AG04449 (cell line): ENCODE measurements at regions not wholly inside any gene's neighbourhood (a gene's known extent, or its start where the extent isn't known, plus 50 kb on each side); places are given as distances from the start of the nearest gene placed in this dataset.
"Not testable (repeated sequence)": the region's sequence is repeated elsewhere in the genome, so short reads cannot be mapped to it uniquely, and the experiment has no call there.

Experiments
- CTCF ChIA-PET: fragments of 350-600 bp; formaldehyde crosslinking; extraction: SDS; loops from one replicate; lab custom pipeline; 2021; ENCODE audit warnings: antibody characterized with exemption; lab: Yijun Ruan, JAX
- POLR2A ChIA-PET: fragments of 400-600, 350-600 bp; formaldehyde crosslinking; extraction: SDS; loops from one replicate; lab custom pipeline; 2020; ENCODE audit warnings: antibody characterized with exemption, inconsistent platforms; lab: Yijun Ruan, JAX
- DNase-seq: peaks from one replicate; pipeline ENCODE4 v3.0.0-alpha.2; 2010; ENCODE audit warnings: low read depth, low spot score
- H3K4me3 ChIP-seq: 2 replicates; pipeline ENCODE4 v1.5.1; 2011; ENCODE audit warnings: low read depth, mild to moderate bottlenecking, control low read depth, low read length
- TF ChIP-seq, protein P1 (sequence below): IDR thresholded peaks from one replicate; pipeline ENCODE4 v1.5.1; 2011; ENCODE audit warnings: mild to moderate bottlenecking, moderate library complexity, low read length, control low read depth, inconsistent platforms; ENCODE audit not compliant: insufficient read depth; ENCODE audit errors: missing control alignments

DNA sequence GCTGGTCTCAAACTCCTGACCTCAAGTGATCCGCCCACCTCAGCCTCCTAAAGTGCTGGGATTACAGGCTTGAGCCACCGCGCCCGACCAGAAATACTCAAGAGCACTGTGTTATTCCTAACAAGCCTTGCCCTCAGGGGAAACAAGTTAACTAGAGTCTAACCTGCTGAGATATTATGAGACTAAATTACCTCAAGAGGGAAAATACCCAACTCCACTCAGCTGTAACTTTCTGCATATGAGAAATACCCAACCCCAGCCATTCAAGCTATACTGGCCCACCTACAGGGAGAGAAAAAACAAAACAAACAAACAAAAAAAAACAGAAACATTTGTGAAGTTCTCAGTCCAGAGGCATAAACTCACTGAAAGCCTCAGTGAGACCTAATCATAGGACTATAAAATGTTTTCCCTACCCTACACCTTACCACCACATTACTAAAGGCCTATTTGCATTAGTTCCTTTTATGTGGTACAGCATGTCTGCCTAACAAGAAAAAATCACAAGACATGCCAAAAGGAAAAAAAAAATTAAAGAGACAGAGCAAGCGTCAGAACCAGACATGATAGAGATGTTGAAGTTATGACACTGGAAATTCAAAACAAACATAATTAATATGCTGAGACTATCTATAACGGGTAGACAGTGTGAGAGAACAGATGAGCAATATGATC lies 876.0 kb downstream of the FSTL5 start:
- POLR2A ChIA-PET = no interaction called here
- TF ChIP-seq, protein P1, sequence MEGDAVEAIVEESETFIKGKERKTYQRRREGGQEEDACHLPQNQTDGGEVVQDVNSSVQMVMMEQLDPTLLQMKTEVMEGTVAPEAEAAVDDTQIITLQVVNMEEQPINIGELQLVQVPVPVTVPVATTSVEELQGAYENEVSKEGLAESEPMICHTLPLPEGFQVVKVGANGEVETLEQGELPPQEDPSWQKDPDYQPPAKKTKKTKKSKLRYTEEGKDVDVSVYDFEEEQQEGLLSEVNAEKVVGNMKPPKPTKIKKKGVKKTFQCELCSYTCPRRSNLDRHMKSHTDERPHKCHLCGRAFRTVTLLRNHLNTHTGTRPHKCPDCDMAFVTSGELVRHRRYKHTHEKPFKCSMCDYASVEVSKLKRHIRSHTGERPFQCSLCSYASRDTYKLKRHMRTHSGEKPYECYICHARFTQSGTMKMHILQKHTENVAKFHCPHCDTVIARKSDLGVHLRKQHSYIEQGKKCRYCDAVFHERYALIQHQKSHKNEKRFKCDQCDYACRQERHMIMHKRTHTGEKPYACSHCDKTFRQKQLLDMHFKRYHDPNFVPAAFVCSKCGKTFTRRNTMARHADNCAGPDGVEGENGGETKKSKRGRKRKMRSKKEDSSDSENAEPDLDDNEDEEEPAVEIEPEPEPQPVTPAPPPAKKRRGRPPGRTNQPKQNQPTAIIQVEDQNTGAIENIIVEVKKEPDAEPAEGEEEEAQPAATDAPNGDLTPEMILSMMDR = no peak
- no peak overlapping the region for H3K4me3 ChIP-seq
- CTCF ChIA-PET = no interaction called here
- DNase-seq = no peak

DNA sequence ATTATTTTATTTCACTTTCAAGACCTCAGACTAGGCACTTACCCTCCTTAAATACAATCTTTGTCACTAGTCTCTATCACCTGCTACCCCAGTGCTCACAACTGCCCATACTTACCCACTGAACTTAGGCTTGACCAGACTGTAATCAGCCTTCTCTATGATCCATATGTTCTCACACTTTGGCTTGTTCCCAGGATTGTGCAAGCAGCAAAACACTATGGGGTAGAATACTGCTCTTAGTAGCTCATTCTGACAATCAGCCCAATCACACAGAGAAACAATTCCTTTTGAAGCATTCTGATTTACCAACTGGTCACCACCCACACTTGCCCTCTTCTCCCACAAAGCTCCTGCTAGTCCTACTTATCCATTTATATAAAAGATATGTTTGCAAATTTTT lies 878.3 kb downstream of the FSTL5 start:
- CTCF ChIA-PET = no interaction called here
- DNase-seq = no peak
- TF ChIP-seq, protein P1 = no peak
- no peak overlapping the region for H3K4me3 ChIP-seq
- POLR2A ChIA-PET = no interaction called here

DNA sequence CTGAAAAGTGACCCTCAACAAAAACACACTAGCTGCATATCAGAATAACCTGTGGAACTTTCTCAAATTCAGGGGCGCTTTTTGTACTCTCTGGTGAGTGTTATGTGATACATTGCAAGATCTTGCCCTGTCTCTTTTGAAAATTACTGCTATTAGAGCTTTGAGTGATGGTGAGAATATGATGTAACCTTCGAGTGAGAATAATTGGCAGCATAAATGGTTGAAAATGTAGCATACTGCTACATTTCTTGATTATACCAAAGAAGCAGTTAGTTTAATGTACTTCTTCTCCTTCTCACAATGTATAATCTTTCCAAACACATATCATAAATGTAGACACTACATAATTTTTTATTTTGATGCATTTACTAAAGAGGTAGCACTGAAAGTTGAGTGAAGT lies 882.9 kb downstream of the FSTL5 start:
- TF ChIP-seq, protein P1 = no peak
- ChIA-PET POLR2A (no interaction called here), CTCF (no interaction called here)
- DNase-seq = no peak
- H3K4me3 ChIP-seq = no peak overlapping the region

DNA sequence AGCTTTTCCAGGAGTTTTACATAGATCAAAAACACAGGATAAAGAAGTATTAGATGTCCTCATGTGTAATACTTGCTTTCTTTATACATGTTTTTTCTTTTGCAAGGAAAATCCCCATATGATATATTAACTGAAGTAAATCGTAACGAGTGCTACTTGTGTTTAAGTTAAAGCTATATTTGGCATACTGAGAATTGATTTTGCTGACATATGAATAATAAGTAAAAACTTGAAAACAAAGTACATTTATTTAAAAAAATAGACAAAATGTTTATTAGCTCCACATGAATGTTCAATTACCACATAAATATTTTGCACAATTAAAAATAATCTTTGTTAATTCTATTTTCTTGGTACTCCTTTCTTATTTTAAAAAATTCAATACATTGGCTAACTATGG lies 884.7 kb downstream of the FSTL5 start:
- no peak for DNase-seq
- no peak overlapping the region for H3K4me3 ChIP-seq
- TF ChIP-seq, protein P1 = no peak
- ChIA-PET POLR2A (no interaction called here), CTCF (no interaction called here)

DNA sequence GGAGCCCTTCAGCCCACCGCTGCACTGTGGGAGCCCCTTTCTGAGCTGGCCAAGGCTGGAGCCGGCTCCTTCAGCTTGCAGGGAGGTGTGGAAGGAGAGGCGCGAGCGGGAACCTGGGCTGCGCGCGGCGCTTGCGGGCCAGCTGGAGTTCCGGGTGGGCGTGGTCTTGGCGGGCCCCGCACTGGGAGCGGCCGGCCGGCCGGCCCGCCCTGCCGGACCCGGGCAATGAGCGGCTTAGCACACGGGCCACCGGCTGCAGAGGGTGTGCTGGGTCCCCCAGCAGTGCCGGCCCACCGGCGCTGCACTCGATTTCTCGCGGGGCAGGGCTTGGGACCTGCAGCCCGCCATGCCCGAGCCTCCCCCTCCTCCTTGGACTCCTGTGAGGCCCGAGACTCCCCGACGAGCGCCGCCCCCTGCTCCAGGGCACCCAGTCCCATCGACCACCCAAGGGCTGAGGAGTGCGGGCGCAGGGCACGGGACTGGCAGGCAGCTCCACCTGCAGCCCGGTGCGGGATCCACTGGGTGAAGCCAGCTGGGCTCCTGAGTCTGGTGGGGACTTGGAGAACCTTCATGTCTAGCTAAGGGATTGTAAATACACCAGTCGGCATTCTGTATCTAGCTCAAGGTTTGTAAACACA lies 886.5 kb downstream of the FSTL5 start:
- POLR2A ChIA-PET, CTCF ChIA-PET, DNase-seq, H3K4me3 ChIP-seq: not testable (repeated sequence)

DNA sequence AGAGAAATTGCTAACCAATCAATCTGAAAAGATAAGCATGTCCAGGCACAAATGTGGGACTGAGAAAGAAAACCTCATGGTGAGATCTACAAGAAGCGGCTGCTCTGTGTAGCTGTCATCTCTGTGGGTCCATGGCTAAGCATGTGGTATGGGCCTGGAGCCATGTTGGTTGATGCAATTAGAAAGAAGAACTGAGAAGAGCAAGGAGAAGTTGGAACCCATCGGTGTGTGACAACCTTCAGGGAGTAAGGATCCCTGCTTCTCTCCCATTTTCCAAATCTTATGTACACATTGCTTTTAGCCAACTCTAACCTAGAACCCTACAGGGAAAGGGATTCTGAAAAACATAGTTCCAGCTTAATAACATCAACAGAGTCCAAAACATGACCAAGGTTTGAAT lies 890.2 kb downstream of the FSTL5 start:
- POLR2A ChIA-PET = no interaction called here
- DNase-seq = no peak
- TF ChIP-seq, protein P1 = no peak
- CTCF ChIA-PET = no interaction called here
- no peak overlapping the region for H3K4me3 ChIP-seq

DNA sequence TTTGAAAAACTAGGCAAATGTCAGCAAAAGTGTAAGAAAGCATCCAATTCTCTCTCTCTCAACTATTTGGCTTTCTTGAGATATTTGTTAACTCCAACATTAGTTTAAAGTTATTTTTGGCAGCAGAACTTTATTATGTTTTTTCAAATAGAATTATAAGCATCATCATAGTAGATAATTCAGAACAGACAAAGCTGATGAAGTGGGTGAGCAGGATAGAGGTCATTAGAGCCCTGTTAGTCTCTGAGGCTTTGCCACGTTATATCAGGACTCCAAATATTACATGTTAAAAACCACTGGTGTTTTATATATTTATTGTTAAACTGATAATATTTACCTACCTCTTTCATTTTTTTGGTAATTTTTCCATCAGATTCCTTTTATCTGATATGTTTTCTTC lies 903.0 kb downstream of the FSTL5 start:
- TF ChIP-seq, protein P1 = no peak
- DNase-seq = no peak
- no peak overlapping the region for H3K4me3 ChIP-seq
- CTCF ChIA-PET = no interaction called here
- POLR2A ChIA-PET = no interaction called here
